HG03097 (cell line): ENCODE measurements at regions not wholly inside any gene's neighbourhood (a gene's known extent, or its start where the extent isn't known, plus 50 kb on each side); places are given as distances from the start of the nearest gene placed in this dataset.
"Not testable (repeated sequence)": the region's sequence is repeated elsewhere in the genome, so short reads cannot be mapped to it uniquely, and the experiment has no call there.

Experiments used
- ATAC-seq: cut with Tn5 transposase; IDR thresholded peaks from one replicate; pipeline ENCODE4 v1.9.1; 2021; ENCODE audit not compliant: unreplicated experiment, low FRiP score

- ATAC-seq, result no peak
These were observed 82.4 kb upstream of the ITGB1 start for GRCh38 chr10:33040436-33040835.

GRCh38 chr10:33039181-33039580 is 81.2 kb upstream of the ITGB1 start:
- ATAC-seq, result no peak

GRCh38 chr10:33038672-33039071 is 80.6 kb upstream of the ITGB1 start:
- no peak for ATAC-seq

- no peak for ATAC-seq
These were observed 79.7 kb upstream of the ITGB1 start for GRCh38 chr10:33037726-33038125.

GRCh38 chr10:33036670-33037069 is 78.6 kb upstream of the ITGB1 start:
- no peak for ATAC-seq

GRCh38 chr10:33035411-33035810 is 77.4 kb upstream of the ITGB1 start:
- ATAC-seq, result no peak

GRCh38 chr10:33034931-33035330 is 76.9 kb upstream of the ITGB1 start:
- no peak for ATAC-seq

- ATAC-seq, result no peak
These were observed 74.7 kb upstream of the ITGB1 start for GRCh38 chr10:33032654-33033151.

- no peak for ATAC-seq
These were observed 74.0 kb upstream of the ITGB1 start for GRCh38 chr10:33031815-33032653.

- no peak for ATAC-seq
These were observed 73.1 kb upstream of the ITGB1 start for GRCh38 chr10:33031171-33031570.

- not testable (repeated sequence) for ATAC-seq
These were observed 70.5 kb upstream of the ITGB1 start for GRCh38 chr10:33028515-33028914.

GRCh38 chr10:33027088-33027487 is 69.1 kb upstream of the ITGB1 start:
- no peak for ATAC-seq

- no peak for ATAC-seq
These were observed 68.4 kb upstream of the ITGB1 start for GRCh38 chr10:33026422-33026821.

GRCh38 chr10:33025910-33026309 is 67.9 kb upstream of the ITGB1 start:
- no peak for ATAC-seq

- ATAC-seq, result no peak
These were observed 67.0 kb upstream of the ITGB1 start for GRCh38 chr10:33025039-33025438.

GRCh38 chr10:33022691-33023090 is 64.7 kb upstream of the ITGB1 start:
- ATAC-seq, result no peak

- ATAC-seq, result no peak
These were observed 64.1 kb upstream of the ITGB1 start for GRCh38 chr10:33022090-33022489.

- ATAC-seq, result no peak
These were observed 59.0 kb upstream of the ITGB1 start for GRCh38 chr10:33016988-33017387.

GRCh38 chr10:33015761-33016547 is 57.9 kb upstream of the ITGB1 start:
- peak; percentile 77 for ATAC-seq

GRCh38 chr10:33013331-33013730 is 55.3 kb upstream of the ITGB1 start:
- not testable (repeated sequence) for ATAC-seq

GRCh38 chr10:33012306-33012705 is 54.3 kb upstream of the ITGB1 start:
- ATAC-seq, result no peak
